PFSK-1 (cell line): ENCODE measurements at regions not wholly inside any gene's neighbourhood (a gene's known extent, or its start where the extent isn't known, plus 50 kb on each side); places are given as distances from the start of the nearest gene placed in this dataset.

Experiments
- FOXP2 ChIP-seq: optimal IDR thresholded peaks from 2 replicates; pipeline ENCODE3; 2011; ENCODE audit warnings: borderline replicate concordance, control low read depth, inconsistent platforms; ENCODE audit not compliant: insufficient read depth; ENCODE audit errors: extremely low read length, extremely low read depth
- POLR2AphosphoS5 ChIP-seq: IDR thresholded peaks from 2 replicates; pipeline ENCODE4 v1.6.1; 2012; ENCODE audit warnings: low read depth, mild to moderate bottlenecking, control low read depth, low read length, moderate library complexity
- SIN3A ChIP-seq: IDR thresholded peaks from 2 replicates; pipeline ENCODE4 v1.6.1; 2012; ENCODE audit warnings: mild to moderate bottlenecking, low read length, moderate library complexity, borderline replicate concordance; ENCODE audit not compliant: insufficient read depth
- TAF1 ChIP-seq: IDR thresholded peaks from 2 replicates; pipeline ENCODE4 v1.6.1; 2012; ENCODE audit warnings: low read length, control low read depth, borderline replicate concordance; ENCODE audit not compliant: insufficient read depth
- TF ChIP-seq, protein P1 (sequence below), 2 experiments: IDR thresholded peaks; 2 replicates each; pipeline versions ENCODE4 v1.6.1 to v1.8.0; 2011 to 2012; ENCODE audit warnings: low read depth in 2 of 2, low read length in 2 of 2, control low read depth in 1 of 2, inconsistent platforms in 1 of 2, mild to moderate bottlenecking in 1 of 2, moderate library complexity in 1 of 2; ENCODE audit not compliant: insufficient read depth in 1 of 2

DNA sequence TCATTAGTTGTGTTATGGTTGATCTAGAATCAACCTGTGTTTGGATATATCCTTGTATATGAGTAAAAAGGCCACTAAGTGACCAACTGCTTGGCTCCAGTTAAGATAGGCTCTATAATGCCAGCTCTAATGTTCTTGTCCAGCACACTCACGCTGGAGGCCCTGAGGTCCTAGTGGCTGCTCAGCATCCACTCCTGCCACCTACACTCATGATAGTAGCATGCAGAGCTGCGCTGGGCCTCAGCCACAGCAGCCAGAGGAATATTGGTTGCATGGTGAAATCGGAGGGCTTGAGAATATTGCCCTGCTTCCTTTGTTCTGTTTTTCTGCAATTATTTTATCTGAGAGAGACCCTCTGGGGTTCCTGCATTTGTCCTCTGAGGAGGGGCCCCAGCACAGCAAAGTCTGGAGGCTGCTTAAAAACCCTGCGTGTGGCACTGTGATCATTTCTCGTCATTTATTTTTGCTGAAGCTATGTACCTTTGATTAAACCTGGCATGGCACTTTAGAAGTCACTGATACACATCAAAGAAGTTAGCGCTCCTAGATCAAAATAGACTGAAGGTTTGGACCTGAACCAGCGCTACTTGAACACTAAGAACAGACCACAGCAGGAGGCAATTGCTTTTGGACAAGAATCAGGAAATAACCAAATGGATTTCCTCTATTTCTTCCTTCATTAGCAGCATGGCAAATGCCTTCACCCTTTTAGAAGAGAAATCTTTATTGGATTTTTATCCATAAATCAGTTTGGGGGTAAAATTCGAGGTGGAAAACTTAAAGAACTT, 398.4 kb upstream of the ID4 start:
- TF ChIP-seq TAF1 (no peak), FOXP2 (no peak), SIN3A (no peak), POLR2AphosphoS5 (no peak)
- TF ChIP-seq, protein P1, sequence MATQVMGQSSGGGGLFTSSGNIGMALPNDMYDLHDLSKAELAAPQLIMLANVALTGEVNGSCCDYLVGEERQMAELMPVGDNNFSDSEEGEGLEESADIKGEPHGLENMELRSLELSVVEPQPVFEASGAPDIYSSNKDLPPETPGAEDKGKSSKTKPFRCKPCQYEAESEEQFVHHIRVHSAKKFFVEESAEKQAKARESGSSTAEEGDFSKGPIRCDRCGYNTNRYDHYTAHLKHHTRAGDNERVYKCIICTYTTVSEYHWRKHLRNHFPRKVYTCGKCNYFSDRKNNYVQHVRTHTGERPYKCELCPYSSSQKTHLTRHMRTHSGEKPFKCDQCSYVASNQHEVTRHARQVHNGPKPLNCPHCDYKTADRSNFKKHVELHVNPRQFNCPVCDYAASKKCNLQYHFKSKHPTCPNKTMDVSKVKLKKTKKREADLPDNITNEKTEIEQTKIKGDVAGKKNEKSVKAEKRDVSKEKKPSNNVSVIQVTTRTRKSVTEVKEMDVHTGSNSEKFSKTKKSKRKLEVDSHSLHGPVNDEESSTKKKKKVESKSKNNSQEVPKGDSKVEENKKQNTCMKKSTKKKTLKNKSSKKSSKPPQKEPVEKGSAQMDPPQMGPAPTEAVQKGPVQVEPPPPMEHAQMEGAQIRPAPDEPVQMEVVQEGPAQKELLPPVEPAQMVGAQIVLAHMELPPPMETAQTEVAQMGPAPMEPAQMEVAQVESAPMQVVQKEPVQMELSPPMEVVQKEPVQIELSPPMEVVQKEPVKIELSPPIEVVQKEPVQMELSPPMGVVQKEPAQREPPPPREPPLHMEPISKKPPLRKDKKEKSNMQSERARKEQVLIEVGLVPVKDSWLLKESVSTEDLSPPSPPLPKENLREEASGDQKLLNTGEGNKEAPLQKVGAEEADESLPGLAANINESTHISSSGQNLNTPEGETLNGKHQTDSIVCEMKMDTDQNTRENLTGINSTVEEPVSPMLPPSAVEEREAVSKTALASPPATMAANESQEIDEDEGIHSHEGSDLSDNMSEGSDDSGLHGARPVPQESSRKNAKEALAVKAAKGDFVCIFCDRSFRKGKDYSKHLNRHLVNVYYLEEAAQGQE (IDR thresholded peaks at IDR 0.05; ENCODE audit: insufficient read depth in 1 of 2, low read depth in 2 of 2, low read length in 2 of 2): no peak

DNA sequence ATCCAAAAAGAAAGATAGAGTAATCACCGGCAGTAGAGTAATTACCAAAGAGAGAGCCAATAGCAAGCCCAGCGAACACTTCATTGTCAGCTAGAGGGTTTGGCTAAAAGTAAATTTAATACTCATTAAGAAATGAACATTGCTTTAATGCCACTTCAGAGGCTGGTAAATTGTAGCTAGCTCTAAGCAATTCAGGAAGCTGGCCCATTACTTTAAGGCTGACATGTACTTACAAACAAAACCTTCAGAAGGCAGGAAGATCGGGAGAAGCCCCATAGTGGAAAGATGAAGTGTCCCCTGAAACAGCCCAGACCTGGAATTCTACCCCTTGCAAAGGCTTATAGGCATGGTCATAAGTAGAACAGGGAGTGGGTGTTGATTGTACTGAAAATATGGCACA, 396.6 kb upstream of the ID4 start:
- TF ChIP-seq FOXP2 (no peak), POLR2AphosphoS5 (no peak), SIN3A (no peak), TAF1 (no peak)
- TF ChIP-seq, protein P1 (IDR thresholded peaks at IDR 0.05; ENCODE audit: insufficient read depth in 1 of 2, low read depth in 2 of 2, low read length in 2 of 2): no peak

DNA sequence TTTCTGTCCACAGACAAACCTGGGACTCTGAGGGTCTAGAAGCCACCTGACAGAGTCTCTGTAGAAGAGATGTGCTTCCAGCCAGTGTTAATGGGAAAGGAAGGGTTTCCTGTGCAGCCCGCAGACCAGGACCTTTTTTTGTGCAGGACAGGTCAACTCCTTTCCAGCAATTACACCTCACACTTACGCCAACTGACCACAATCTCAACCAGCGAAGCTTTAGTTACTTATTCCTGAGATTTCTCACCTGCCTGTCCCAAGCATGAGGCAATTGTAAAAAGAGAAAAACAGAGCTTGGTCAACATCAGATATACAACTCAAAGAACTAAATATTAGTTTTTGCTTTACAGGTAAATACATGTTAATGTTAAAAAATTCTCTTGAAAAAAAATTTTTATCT, 393.8 kb upstream of the ID4 start:
- no peak for TF ChIP-seq POLR2AphosphoS5
- no peak for TF ChIP-seq TAF1
- TF ChIP-seq, protein P1 (IDR thresholded peaks at IDR 0.05; ENCODE audit: insufficient read depth in 1 of 2, low read depth in 2 of 2, low read length in 2 of 2): no peak
- no peak for TF ChIP-seq FOXP2
- TF ChIP-seq SIN3A: no peak

DNA sequence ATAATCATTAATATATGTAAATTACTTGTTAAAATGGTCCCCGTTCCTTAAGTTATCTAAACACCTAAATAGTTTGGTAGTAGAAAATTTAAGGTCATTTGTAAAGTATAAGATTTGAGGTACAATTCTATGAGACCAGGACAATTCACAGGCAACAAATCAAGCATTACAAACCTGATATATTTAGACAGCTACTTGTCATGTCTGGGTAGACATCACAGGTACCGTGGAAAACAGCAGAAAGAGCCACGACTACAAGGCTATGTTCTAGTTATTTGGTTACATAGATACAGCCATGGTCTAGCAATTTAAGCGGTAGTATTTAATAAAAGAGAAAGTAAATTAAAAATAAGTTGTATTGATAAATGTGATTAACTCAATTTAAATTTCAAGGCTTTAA, 393.1 kb upstream of the ID4 start:
- TF ChIP-seq TAF1 (no peak), FOXP2 (no peak), POLR2AphosphoS5 (no peak)
- TF ChIP-seq, protein P1 (IDR thresholded peaks at IDR 0.05; ENCODE audit: insufficient read depth in 1 of 2, low read depth in 2 of 2, low read length in 2 of 2): no peak

DNA sequence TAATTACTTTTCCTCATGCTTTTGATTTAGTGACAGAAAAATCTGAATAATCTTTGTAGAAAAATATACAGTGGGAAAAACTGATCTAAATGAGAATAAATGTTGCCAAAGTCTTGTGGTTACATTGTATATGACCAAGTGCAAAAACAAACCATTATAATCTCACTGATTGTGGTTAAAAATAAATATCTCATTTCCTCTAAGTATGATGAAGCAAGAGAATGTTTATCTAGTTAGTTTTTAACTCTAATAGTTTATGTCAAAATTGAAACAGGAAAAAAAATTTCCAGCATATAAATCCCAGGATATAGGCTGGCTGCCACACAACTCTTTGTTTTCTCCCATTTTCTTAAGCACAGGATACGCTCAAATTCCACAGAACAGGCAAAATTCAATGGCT, 392.7 kb upstream of the ID4 start:
- no peak for TF ChIP-seq FOXP2
- TF ChIP-seq TAF1: no peak
- no peak for TF ChIP-seq POLR2AphosphoS5
- TF ChIP-seq, protein P1 (IDR thresholded peaks at IDR 0.05; ENCODE audit: insufficient read depth in 1 of 2, low read depth in 2 of 2, low read length in 2 of 2): no peak
- TF ChIP-seq SIN3A: no peak
